ENCODE measurements at regions not wholly inside any gene's neighbourhood (a gene's known extent, or its start where the extent isn't known, plus 50 kb on each side); places are given as distances from the start of the nearest gene placed in this dataset.
"Not testable (repeated sequence)": the region's sequence is repeated elsewhere in the genome, so short reads cannot be mapped to it uniquely, and the experiment has no call there.

- no peak for DNase-seq (ENCODE audit: low read depth)
Measured at GRCh38 chr3:188974856-188975599, 196.7 kb upstream of the TPRG1 start.

DNA sequence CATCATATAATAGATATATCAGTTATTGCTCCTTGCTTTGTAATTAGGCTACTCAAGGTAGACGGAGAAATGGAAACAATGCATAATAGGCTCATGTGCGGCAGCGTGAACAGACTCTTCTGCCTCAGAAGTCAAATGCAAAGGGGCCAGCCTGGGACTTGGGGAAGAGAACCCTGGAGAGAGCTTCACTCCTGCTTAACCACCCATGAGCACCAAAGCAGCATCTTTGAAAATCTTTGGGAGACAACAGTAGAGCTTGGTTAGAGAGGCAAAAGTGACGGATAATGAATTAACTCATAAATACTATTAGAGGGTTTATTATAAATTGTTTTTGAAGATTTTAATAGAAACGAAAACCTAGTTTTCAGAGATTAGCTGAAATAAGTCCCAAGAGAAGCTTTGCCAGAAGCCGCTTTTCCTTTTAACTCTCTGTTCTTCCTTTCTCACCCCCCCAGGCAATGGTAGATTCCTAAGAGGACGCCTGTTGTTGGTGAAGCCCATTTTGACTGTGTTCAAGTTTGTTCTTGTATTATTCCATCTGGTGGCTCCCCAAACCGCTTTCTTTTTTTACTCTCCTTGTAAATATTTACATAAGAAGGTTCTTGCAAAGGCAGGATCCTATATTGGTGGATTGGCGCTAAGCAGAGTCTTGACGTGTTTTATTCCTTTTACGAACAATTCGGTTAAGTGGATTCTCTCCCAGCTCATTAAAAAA, 196.0 kb upstream of the TPRG1 start:
- no peak for DNase-seq (ENCODE audit: low read depth)

- DNase-seq (ENCODE audit: low read depth), result no peak
Measured at GRCh38 chr3:188976407-188976806, 195.4 kb upstream of the TPRG1 start.

DNA sequence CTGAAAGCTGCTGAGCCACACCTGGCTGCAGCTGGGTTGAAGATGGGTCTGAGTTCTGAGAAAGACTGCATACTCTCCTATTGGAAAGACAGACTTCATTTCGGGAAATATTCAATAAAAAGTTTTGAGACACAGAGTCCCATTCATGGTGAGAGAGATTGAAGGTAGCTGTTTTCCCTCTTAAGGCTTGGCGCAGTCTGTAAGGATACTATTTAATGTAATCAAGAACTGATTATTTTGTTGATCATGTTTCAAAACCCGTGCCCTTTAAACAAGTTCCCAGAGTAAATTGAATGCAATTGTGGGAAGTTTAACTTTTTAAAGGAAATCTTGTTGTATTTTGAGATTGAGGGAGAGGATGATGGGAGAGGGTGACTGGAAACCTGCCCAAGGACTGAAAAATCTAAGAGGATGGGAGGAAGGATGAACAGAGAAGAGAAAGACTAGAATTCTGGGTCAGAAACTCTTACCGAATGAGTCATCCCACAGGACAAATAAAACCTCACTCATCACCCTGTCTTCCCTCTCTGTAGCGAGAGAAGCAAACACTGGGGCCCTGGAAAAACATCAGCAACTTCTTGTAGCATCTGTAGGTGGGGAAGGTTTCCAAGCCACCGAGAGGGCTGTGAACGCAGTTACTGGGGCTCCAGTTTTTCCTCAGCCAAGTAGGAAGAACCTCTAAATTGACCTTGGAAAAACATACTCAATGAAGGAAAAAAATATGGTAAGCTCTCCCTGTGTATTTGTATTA, 193.2 kb upstream of the TPRG1 start:
- no peak for DNase-seq (ENCODE audit: low read depth)

DNA sequence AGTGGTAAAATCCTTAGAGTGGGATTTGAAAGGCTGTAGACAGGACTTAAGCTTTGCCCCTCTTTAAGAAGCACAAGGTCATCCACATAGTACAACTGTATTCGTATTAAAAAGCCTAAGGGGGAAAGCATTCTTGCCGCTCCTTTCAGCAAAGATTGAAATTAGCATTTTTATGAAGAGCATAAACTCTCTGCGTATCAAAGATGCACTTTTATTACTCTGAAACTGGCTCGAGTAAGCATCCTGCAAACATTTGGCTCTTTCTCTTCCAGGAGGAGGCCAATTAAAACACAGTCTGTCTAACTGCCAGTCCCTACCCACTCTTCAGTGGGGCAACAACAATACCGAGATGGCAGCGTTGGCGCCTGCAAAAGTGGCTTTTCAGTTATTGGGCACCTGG, 192.5 kb upstream of the TPRG1 start:
- DNase-seq (ENCODE audit: low read depth), result no peak

DNA sequence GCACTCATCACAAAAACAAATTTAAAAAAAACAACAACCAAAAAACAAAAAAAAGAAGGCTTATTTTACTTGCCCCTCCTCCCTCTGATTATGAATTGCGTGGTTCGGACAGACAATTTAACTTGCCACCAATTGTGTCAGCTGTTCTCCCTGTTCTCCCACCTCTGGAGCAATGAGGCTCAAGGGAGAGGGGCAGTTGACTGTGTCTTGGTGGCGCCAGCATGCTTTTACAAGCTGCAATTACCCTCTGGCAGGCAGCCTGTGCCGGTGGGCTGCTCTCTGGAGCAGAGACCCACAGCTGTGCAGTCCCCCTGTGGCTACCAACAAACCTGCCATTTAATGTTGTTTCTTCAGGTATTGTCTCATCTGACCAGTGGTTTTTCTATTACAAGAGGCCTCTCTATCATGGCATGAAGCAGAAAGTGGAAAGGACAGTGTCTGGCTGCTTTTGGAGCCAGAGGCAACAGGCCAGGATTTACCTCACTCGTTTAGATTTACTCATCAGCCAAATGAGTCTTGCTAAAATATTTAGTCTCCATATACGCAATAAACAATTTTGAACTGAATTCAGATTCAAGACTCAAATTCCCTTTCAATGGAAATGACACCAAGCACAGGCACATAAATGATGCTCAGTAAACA, 192.0 kb upstream of the TPRG1 start:
- DNase-seq (ENCODE audit: low read depth), result no peak

DNA sequence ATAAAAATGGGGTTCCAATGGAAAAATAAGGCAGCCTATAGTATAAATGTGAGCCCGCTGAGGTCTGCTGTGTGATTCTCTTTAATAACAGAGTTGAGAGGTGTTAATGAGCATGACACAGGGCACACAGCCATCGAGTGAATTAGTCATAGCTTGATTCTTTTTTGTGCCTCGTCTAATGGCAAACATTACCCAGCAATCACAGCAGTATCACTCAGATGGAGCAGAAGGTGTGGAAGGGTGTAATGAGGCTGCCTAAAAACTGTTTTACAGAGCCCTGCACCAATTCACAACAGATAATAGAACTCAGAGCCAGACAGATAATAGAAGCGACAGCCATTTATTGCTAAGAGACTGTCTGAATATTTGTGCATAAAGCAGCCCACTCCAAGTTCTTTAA, 178.6 kb upstream of the TPRG1 start:
- no peak for DNase-seq (ENCODE audit: low read depth)

GRCh38 chr3:189001559-189001958, 170.2 kb upstream of the TPRG1 start:
- DNase-seq (ENCODE audit: low read depth), result peak; percentile 68

DNA sequence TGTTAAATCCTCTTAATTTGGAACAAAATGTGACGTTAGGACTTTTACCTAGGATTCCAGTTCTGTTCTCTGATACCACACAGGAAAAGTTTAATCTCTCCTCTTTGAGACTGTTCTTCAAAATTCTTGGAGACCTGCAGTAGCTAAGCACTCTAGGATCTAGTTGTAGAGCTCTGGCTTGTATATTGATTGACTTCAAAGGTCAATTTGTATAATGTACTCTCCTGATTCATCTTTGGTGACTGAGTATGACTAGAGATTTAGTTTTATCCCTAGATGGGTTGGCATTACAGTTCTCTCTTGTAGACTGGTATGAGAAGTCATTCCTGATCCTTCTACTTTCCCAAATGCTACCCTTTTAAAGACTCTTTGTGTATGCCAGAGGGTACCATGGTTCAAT, 168.4 kb upstream of the TPRG1 start:
- no peak for DNase-seq (ENCODE audit: low read depth)

GRCh38 chr3:189013224-189013888, 158.4 kb upstream of the TPRG1 start:
- no peak for DNase-seq (ENCODE audit: low read depth)

DNA sequence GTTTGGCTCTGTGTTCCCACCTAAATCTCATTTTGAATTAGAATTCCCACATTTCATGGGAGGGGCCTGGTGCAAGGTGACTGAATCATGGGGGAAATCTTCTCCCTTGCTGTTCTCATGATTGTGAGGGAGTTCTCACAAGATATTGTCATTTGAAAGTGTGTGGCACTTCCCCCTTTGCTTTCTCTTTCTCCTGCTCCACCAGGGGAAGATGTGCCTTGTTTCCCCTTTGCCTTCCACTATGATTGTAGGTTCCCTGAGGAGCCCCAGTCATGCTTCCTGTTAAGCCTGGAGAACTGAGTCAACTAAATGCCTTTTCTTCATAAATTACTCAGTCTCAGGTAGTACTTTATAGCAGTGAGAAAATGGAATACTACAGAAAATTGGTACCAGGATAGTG, 157.2 kb upstream of the TPRG1 start:
- DNase-seq (ENCODE audit: low read depth), result no peak

DNA sequence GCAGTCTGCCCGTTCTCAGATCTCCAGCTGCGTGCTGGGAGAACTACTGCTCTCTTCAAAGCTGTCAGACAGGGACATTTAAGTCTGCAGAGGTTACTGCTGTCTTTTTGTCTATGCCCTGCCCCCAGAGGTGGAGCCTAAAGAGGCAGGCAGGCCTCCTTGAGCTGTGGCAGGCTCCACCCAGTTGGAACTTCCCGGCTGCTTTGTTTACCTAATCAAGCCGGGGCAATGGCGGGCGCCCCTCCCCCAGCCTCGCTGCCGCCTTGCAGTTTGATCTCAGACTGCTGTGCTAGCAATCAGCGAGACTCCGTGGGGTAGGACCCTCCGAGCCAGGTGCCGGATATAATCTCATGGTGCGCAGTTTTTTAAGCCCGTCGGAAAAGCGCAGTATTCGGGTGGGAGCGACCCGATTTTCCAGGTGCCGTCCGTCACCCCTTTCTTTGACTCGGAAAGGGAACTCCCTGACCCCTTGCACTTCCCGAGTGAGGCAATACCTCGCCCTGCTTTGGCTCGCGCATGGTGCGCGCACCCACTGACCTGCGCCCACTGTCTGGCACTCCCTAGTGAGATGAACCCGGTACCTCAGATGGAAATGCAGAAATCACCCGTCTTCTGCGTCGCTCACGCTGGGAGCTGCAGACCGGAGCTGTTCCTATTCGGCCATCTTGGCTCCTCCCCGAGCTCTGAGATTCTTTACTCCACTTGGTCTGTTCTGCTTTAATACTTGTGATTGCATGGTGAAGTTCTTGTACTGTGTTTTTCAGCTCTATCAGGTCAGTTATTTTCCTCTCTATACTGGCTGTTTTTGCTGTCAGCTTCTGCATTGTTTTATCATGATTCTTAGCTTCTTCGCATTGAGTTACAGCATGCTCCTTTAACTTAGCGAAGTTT, 148.9 kb upstream of the TPRG1 start:
- not testable (repeated sequence) for DNase-seq (ENCODE audit: low read depth)

- no peak for DNase-seq (ENCODE audit: low read depth)
Measured at GRCh38 chr3:189025866-189026265, 145.9 kb upstream of the TPRG1 start.

- no peak for DNase-seq (ENCODE audit: low read depth)
Measured at GRCh38 chr3:189027626-189028155, 144.1 kb upstream of the TPRG1 start.

- no peak for DNase-seq (ENCODE audit: low read depth)
Measured at GRCh38 chr3:189038773-189039745, 132.7 kb upstream of the TPRG1 start.

GRCh38 chr3:189040656-189041335, 131.0 kb upstream of the TPRG1 start:
- DNase-seq (ENCODE audit: low read depth), result no peak

- no peak for DNase-seq (ENCODE audit: low read depth)
Measured at GRCh38 chr3:189041482-189042090, 130.2 kb upstream of the TPRG1 start.

DNA sequence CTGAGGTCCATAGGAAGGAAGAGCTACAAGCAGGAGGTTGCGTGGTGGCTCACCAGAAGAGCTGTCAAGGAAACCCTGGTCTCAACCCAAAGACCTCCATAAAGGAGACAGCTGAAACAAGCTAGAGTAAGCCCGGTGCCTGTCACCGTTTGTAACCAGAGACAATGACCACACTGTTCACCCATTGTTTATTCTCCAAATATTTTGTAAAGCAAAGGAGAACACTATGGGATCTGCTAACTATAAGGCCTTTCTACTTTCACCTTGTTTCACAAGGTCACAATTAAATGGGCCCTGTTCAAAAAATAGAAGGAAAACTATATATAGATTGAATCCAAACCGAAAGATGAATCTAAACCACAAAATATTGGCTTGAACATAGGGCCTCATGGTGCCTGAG, 128.9 kb upstream of the TPRG1 start:
- DNase-seq (ENCODE audit: low read depth), result no peak

All from HS-27A (cell line).